AG20443 (cell line): ENCODE measurements at regions not wholly inside any gene's neighbourhood (a gene's known extent, or its start where the extent isn't known, plus 50 kb on each side); places are given as distances from the start of the nearest gene placed in this dataset.

Source experiments
- DNase-seq: peaks from one replicate; pipeline ENCODE4 v3.0.0; 2012; ENCODE audit warnings: low spot score, mixed read lengths

DNA sequence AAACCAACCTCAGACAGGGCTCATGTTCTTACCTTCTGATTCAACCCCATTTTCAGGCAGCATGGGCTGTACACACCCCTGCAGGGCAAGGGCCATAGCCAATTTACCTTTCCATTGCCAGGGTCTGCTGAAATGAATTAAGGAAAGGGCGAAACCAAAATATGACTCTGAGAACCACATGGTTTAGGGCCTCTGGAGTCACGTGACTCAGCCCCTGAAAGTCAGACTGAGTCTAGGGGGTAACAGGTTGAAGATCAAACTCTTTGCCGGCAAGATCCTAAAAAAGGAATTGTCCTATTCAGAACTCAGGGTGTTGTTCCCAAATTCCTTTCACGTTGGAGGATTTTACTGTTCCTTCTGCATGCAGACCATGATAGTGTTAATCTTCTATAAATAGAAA is 118.9 kb downstream of the RAB11FIP2 start:
- DNase-seq, result no peak

DNA sequence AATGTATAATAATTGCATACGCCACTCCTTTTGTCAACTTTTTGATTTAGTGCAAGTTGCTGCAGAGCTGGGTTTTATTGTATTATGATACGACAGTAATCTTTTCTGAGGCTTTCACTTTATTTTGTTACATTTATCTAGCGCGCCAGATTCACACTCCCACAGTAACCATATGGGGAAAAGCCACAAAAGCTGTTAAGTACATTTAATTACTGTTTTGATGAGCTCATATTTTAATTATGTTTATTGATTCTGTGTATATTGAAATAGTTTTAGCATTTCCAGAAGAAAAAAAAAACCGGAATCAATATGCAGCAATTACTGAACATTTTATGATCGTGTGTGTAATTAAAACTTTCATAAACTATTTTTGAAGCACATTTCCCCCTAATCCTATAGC is 118.5 kb downstream of the RAB11FIP2 start:
- DNase-seq, result no peak

DNA sequence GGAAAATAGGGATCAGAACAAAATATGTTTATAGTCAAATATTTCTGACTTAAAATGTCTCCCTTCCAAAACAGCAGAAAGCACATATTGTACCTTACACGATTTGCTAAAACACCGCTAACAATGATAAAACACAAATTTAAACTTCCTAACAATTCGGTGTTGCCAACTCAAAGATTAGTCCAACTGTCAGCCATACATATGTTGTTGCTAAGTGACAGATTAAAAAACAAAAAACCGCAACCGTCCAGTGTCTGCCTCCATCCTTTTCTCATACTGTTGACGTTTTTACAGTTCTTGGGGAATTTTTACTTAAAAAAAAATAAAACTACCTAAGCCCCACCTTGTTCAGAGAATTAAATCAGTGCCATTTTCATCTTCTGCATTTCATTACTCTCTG is 118.0 kb downstream of the RAB11FIP2 start:
- DNase-seq, result no peak

DNA sequence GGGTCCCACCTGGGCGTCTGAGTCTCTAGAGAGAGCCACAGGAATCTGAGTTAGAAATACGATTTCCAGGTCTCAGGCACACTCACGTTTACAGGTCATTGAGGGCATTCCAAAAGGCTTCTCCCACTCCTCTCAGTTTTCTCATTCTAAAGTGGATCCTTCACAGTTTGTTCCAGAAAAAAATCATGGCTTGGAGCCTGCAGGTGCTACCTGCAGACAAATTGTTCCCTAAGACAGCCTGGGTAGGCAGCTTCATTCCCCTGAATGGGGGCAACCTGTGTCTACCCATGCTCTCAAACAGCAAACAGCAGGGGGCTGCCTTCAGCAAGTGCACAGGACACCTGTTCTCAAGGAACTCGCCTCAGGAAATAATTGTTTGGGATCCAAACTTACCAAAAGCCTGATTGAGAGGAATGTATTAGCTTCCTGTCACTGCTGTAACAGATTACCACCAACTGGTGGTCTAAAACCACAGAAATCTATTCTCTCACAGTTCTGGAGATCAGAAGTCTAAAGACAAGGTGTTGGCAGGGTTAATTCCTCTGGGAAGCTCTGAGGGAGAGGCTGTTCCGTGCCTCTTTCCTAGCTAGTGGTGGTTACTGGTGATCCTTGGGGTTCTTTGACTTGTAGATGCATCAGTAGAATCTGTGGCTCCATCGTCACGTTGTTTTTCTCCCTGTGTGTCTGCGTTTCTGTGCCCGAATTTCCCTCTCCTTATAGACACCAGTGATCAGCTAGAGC is 117.2 kb downstream of the RAB11FIP2 start:
- DNase-seq, result no peak

DNA sequence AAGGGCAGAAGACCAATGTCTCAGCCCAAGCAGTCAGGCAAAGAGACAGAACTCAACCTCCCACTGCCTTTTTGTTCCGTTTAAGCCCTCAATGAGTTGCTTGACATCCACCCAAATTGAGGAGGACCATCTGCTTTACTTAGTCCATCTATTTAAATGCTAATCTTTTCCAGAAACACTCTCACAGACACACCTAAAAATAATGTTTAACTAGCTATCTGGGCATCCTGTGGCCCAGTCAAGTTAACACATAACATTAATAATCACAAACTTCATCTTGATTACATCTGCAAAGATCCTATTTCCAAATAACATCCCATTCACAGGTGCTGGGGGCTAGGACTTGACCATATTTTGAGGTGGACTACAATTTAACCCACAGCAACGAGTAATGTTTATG is 115.7 kb downstream of the RAB11FIP2 start:
- DNase-seq, result no peak

DNA sequence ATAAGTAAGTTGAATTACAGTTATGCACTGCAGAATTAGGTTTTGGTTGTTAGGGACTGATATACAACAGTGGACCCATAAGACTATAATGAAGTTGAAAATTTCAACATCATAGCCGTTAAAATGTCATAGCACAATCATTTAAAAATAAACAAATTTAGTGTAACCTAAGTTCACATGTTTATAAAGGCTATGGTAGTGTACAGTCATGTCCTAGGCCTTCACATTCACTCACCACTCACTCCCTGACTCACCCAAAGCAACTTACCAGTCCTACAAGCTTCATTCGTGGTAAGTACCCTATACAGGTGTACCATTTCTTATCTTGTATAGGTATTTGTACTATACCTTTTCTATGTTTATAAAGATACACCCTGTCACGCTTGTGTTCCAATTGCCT is 113.7 kb downstream of the RAB11FIP2 start:
- no peak for DNase-seq

DNA sequence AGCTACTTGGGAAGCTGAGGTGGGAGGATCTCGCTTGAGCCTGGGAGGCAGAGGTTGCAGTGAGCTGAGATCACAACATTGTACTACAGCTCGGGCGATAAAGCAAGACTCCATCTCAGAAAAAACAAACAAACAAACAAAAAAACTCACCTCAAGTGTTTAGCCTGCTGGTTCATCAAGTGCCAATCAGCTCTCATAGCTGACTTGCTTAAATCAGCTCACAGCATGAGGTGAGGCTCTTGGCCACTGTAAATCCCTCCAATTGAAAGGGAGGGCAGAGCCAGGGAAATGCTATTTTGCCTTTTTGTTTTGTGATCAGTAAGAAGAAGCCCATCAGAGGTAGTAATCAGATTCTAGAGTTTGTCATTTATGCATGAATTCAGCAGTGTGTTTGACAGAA is 112.3 kb downstream of the RAB11FIP2 start:
- no peak for DNase-seq

DNA sequence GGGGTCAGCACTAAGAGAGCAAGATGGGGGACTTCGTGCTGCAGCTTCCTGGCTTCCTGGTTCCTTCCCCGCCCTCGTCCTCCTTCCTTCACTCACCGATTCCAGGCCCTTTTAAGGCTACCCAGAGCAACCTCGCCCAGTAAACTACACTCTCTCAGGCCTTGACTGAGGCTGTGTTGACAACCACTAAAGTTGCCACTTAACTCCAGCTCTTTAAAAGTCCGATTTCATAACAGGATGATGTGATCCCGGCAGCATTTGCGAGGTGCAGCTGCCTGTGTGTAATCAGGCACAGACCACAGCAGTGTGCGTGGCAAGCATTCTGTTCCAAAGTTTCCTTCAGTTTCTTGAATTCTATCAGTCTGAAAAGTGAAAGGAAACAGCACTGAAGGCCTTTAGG is 110.6 kb downstream of the RAB11FIP2 start:
- peak; percentile 88 for DNase-seq

DNA sequence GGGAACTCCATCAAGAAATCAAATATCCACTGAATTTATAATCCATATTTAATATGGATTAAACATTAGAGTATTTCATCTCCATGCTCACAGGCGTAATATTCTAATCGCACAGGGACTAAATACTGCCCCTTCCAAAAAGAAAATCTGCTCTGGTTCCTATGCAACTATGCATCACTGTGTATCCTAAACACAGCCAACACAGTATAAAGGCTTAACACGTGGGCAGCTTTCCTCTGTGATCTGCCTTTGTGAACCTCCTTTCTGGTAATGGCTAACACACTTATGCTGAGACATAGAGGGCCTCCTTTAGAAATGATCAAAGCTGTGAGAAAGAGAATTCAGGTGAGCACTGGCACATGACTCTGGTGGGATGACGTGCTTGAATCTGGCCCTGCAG is 110.2 kb downstream of the RAB11FIP2 start:
- no peak for DNase-seq

DNA sequence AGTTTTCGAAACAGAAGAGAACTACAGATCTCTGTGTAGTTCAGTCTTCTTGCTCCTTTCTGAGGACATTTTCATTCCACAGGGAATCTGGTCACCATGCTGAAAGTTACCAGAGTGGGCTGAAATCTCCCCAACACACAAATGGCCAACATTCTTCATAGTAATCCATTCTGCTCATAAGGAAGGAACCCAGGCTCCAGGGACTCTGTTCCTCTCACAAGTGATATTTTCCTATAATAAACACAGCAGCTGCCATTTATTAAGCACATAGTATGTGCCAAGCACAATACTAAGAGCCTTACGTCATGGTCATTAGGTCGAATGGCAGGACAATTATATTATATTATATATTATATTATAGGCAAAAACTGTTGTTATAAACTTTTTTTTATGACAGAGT is 109.8 kb downstream of the RAB11FIP2 start:
- no peak for DNase-seq

DNA sequence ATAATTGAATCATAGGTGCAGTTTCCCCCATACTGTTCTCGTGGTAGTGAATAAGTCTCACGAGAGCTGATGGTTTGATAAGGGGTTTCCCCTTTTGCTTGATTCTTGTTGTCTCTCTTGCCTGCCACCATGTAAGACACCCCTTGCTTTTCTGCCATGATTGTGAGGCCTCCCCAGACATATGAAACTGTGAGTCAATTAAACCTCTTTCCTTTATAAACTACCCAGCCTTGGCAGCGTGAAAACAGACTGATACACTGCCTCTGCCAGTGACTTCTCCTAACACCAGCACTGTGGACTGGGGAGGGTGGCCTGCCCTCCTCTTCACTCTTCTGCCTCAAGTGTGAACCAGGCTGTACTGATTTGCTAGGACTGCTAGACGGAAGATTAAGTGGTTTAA is 108.6 kb downstream of the RAB11FIP2 start:
- DNase-seq, result no peak

DNA sequence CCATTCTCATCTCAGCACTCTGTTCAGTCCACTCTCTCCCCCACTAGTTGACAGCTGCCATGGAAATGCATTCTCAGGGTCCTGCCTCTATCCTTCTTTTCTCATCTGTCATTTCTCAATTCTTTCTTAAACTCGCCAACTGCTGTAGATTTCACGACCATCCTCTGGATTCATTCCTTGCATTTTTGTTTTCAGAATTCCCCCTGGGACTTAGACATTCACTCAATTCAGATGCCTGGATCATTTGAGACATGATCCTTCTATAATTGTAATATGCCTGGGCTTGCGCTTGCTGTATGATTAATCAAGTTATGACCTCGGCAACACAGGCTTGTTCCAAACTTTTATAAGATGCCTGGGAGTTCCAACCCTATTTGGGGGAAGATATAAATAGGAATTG is 104.5 kb downstream of the RAB11FIP2 start:
- no peak for DNase-seq

DNA sequence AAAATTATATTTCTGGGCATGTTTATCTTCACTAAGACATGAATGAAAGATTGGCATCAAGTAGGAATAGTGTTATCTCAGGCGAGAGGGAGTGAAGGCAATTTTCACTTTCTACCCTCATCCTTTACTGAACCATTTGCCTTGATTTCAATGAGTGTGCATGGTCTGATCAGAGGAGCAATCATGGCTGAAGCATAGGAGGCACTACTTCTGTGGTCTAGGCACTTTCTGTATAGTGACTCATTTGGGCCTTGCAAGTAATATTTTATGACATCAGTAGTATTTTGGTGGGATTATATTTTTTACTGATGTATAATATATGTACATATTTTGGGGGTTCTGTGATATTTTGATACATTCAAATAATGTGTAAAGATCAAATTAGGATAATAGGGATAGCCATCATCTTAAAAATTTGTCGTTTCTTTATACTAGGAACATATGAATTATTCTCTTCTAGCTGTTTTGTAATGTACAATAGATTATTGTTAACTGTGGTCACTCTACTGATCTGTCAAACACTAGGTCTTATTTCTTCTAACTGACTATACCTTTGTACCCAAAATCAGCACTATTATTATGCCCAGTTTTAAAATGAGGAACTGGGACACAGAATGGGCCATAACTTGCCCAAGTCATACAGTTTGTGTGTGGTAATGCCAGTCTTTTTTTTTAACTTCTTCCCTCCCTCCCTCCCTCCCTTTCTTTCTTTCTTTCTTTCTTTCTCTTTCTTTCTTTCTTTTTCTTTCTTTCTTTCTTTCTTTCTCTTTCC is 101.9 kb downstream of the RAB11FIP2 start:
- no peak for DNase-seq

DNA sequence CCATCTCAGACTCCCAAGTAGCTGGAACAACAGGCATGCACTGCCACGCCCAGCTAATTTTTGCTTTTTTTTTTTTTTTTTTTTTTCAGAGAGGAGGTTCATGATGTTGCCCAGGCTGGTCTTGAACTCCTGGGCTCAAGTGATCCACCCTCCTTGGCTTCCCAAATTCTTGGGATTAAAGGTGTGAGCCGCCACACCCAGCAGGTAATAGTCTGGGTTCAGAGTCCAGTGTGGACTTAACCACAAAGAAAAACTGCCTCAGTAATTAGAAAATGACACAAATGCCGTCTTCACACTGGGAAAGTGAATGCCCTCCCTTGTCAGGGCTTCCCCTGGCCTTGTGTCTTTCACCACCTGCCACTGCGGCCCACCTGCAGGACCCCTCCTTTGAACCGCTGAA is 101.1 kb downstream of the RAB11FIP2 start:
- DNase-seq, result no peak

DNA sequence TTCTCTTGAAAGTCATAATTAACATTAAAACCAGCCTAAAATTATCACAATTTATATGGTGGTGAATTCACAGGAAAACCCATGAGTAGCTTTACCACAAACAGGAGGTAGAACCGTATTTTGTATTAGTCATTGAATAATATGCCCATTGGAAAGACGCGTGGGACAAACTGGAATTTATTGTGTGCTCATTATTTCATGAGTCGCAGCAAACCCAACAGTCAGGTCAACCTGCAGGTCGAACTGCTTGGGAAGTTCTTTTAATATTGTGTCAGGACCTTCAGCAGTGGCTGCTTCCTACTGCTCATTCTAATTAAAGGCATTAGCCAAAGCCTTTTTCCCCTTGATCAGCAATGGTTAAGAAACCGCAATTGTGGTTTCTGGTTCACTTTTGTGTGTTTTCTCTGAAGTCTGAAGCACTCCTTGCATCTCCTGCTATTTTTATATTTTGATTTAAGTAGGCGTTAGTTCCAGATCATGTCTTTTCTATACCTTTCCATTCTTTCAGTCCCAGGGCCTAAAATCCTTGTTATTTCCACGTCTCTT is 100.1 kb downstream of the RAB11FIP2 start:
- DNase-seq, result peak; percentile 45

DNA sequence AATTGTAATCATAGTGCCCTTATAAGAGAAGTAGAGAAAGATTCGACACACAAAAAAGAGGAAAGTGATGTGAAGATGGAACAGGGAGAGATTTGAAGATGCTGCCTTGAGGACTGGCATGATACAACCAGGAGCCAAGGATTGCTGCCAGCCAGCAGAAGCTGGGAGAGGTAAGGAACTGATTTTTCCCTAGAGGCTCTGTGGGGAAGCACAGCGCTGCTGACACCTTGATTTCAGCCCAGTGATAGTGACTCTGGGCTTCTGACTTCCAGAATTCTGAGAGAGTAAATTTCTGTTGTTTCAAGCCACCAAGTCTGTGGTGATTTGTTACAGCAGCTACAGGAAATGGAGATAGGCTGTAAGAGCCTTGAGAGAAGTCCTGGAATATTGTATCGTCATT is 98.2 kb downstream of the RAB11FIP2 start:
- DNase-seq, result no peak

DNA sequence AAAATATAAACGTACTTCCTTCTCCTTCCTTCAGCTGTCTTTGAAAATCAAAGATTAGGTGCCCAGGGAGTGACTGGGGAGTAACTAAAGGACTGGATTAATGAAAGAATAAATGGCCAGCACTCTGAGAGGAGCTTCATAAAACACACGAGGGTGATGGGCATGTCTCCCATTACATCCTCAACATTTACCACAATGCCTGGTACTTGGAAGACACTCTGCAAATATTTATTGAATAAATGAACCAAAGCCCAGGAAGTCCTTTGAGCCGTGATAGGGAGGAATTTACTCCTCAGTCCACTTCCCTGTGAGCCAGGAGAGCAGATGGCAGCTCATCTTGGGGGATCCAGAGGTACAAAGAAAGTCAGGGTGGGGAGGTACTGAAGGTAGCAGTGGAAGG is 96.3 kb downstream of the RAB11FIP2 start:
- DNase-seq, result no peak
